ENCODE measurements at regions not wholly inside any gene's neighbourhood (a gene's known extent, or its start where the extent isn't known, plus 50 kb on each side); places are given as distances from the start of the nearest gene placed in this dataset.

- in situ Hi-C loops (cut with HindIII; ENCODE audit: low pct_unique_long_range_greater_than_20kb, low sequenced_read_pairs) (no loop called here), intact Hi-C loops (cut with micrococcal nuclease; ENCODE audit: unreplicated experiment) (no loop called here)
- Histone ChIP-seq H3K36me3 (ENCODE audit: control insufficient read depth, insufficient read depth, low read length) (no peaks in the 10 kb centered on the region), H3K27ac (ENCODE audit: low read length) (no peak overlapping the region), H3K4me3 (ENCODE audit: low read depth in 2 of 2, low read length in 2 of 2) (no peak overlapping the region), H3K9me3 (ENCODE audit: control insufficient read depth, insufficient read depth, low read depth, low read length) (no peaks in the 10 kb centered on the region), H3K27me3 (ENCODE audit: control insufficient read depth, insufficient read depth, low read length) (no peaks in the 10 kb centered on the region), H3K4me1 (ENCODE audit: control insufficient read depth, insufficient read depth, low read length) (no peaks in the 10 kb centered on the region)
- ATAC-seq (no peak), DNase-seq (ENCODE audit: low read depth, low spot score) (no peak)
- no TSS peak for BruUV-seq (replicated peaks)
- ChIA-PET CTCF (no interaction called here), POLR2A (no interaction called here)
- TF ChIP-seq CTCF (IDR thresholded peaks at IDR 0.05), result no peak
- no peak for TF ChIP-seq SIN3A (IDR thresholded peaks at IDR 0.05; ENCODE audit: borderline replicate concordance, insufficient read depth, low read depth, low read length)
- no peak for TF ChIP-seq POLR2AphosphoS5 (IDR thresholded peaks at IDR 0.05; ENCODE audit: low read depth, low read length)
- TF ChIP-seq REST (IDR thresholded peaks at IDR 0.05; ENCODE audit: insufficient read depth in 1 of 2, low read depth in 2 of 2, low read length in 1 of 2), result no peak
- no peak for TF ChIP-seq TCF7L2 (IDR thresholded peaks at IDR 0.05; ENCODE audit: low read depth, low read length)
Observed at GRCh38 chr4:137649711-137650450, 117.6 kb upstream of the PCDH18 start.

GRCh38 chr4:137648531-137648930 is 116.2 kb upstream of the PCDH18 start:
- intact Hi-C loops (cut with micrococcal nuclease; ENCODE audit: unreplicated experiment), result no loop called here
- no peak for ATAC-seq
- no peak for TF ChIP-seq TCF7L2 (IDR thresholded peaks at IDR 0.05; ENCODE audit: low read depth, low read length)
- no peaks in the 10 kb centered on the region for H3K9me3 ChIP-seq (ENCODE audit: control insufficient read depth, insufficient read depth, low read depth, low read length)
- no peak for DNase-seq (ENCODE audit: low read depth, low spot score)
- no peak overlapping the region for H3K27ac ChIP-seq (ENCODE audit: low read length)
- BruUV-seq (replicated peaks), result no TSS peak
- ChIA-PET CTCF (no interaction called here), POLR2A (no interaction called here)
- in situ Hi-C loops (cut with HindIII; ENCODE audit: low pct_unique_long_range_greater_than_20kb, low sequenced_read_pairs), result no loop called here
- H3K4me3 ChIP-seq (ENCODE audit: low read depth in 2 of 2, low read length in 2 of 2), result no peak overlapping the region
- no peaks in the 10 kb centered on the region for H3K27me3 ChIP-seq (ENCODE audit: control insufficient read depth, insufficient read depth, low read length)
- no peaks in the 10 kb centered on the region for H3K36me3 ChIP-seq (ENCODE audit: control insufficient read depth, insufficient read depth, low read length)
- H3K4me1 ChIP-seq (ENCODE audit: control insufficient read depth, insufficient read depth, low read length), result no peaks in the 10 kb centered on the region

- ChIA-PET CTCF (no interaction called here), POLR2A (no interaction called here)
- no peaks in the 10 kb centered on the region for H3K9me3 ChIP-seq (ENCODE audit: control insufficient read depth, insufficient read depth, low read depth, low read length)
- H3K4me1 ChIP-seq (ENCODE audit: control insufficient read depth, insufficient read depth, low read length), result no peaks in the 10 kb centered on the region
- no peak overlapping the region for H3K4me3 ChIP-seq (ENCODE audit: low read depth in 2 of 2, low read length in 2 of 2)
- no peak for ATAC-seq
- H3K36me3 ChIP-seq (ENCODE audit: control insufficient read depth, insufficient read depth, low read length), result no peaks in the 10 kb centered on the region
- BruUV-seq (replicated peaks), result no TSS peak
- in situ Hi-C loops (cut with HindIII; ENCODE audit: low pct_unique_long_range_greater_than_20kb, low sequenced_read_pairs), result no loop called here
- no peak for TF ChIP-seq CTCF (IDR thresholded peaks at IDR 0.05)
- TF ChIP-seq TCF7L2 (IDR thresholded peaks at IDR 0.05; ENCODE audit: low read depth, low read length), result no peak
- no peak for TF ChIP-seq POLR2AphosphoS5 (IDR thresholded peaks at IDR 0.05; ENCODE audit: low read depth, low read length)
- TF ChIP-seq REST (IDR thresholded peaks at IDR 0.05; ENCODE audit: insufficient read depth in 1 of 2, low read depth in 2 of 2, low read length in 1 of 2), result no peak
- no peaks in the 10 kb centered on the region for H3K27me3 ChIP-seq (ENCODE audit: control insufficient read depth, insufficient read depth, low read length)
- no peak for DNase-seq (ENCODE audit: low read depth, low spot score)
- intact Hi-C loops (cut with micrococcal nuclease; ENCODE audit: unreplicated experiment), result no loop called here
- H3K27ac ChIP-seq (ENCODE audit: low read length), result no peak overlapping the region
Observed at GRCh38 chr4:137647375-137647774, 115.1 kb upstream of the PCDH18 start.

All from Panc1 (cell line).